GM12864 (cell line): ENCODE measurements at regions not wholly inside any gene's neighbourhood (a gene's known extent, or its start where the extent isn't known, plus 50 kb on each side); places are given as distances from the start of the nearest gene placed in this dataset.

Source experiments
- DNase-seq: peaks from one replicate; pipeline ENCODE4 v3.0.0-alpha.2; 2011; ENCODE audit warnings: low read depth
- H3K4me3 ChIP-seq: 2 replicates; pipeline ENCODE4 v1.5.1; 2011; ENCODE audit warnings: mild to moderate bottlenecking, low read depth, low read length, control low read depth
- CTCF ChIP-seq: IDR thresholded peaks from 2 replicates; pipeline ENCODE4 v1.5.1; 2011; ENCODE audit warnings: low read depth, mild to moderate bottlenecking, moderate library complexity, low read length, control low read depth, inconsistent platforms; ENCODE audit errors: missing control alignments

GRCh38 chr10:131621784-131622624, 278.8 kb upstream of the PPP2R2D start:
- TF ChIP-seq CTCF = no peak
- no peak for DNase-seq
- H3K4me3 ChIP-seq = no peak overlapping the region

DNA sequence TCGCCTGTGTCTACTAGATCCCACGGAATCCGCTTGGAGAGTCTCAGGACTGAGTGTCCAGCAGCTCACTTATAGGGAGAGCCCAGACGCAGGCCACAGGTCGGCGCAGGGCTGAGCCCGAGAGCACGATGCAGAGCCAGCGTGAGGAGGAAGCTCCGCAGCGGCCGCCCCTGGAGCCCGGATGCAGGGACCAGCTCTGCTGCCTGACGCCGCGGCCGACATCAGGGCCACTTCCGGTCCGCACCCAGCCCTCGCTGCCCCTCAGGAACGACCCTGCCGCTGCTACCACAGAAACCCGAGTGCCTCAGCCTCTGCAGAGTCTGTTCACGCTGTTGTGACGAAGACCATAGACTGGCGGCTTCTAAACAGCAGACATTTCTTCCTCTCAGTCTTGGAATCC, 275.8 kb upstream of the PPP2R2D start:
- DNase-seq = no peak
- no peak for TF ChIP-seq CTCF
- H3K4me3 ChIP-seq = no peak overlapping the region

GRCh38 chr10:131626274-131626673, 274.5 kb upstream of the PPP2R2D start:
- no peak overlapping the region for H3K4me3 ChIP-seq
- no peak for TF ChIP-seq CTCF

DNA sequence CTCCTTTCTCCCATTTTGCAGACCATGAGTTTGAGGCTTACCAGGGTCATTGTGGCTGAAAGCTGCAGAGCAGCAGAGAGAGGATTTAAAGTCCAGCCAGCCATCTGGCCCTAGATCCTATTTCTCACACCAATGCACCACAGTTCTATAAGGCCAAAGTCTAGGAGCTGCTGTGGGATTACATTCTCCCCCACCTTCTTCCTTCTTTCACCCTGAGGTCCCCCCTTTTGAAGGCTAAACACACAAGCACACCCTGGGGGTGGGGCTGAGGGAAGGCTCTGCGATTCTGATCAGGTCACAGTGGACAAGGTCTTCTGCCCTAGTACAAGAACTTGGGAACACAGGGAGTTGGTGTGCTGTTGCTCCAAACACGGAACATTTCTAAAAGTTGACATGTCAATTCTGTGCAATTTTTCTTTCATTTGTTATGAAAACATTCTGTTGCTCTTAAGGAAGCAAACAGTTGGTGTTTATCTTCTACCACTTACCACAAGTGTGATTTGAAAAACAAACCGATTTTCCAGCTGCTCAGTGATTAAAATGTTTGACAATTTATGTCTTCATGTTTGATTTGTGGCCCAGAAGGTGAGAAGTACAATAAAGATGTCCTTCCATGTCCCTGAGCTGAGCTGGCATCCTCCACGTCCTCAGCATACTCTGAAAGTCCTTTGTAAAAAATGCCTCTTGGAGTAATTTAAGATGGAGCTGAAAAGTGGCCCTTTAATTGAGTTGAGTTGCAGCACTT, 271.6 kb upstream of the PPP2R2D start:
- no peak overlapping the region for H3K4me3 ChIP-seq
- TF ChIP-seq CTCF = no peak
- no peak for DNase-seq

More at GRCh38 chr10:131626274-131626673, 274.5 kb upstream of the PPP2R2D start:
- no peak for DNase-seq

DNA sequence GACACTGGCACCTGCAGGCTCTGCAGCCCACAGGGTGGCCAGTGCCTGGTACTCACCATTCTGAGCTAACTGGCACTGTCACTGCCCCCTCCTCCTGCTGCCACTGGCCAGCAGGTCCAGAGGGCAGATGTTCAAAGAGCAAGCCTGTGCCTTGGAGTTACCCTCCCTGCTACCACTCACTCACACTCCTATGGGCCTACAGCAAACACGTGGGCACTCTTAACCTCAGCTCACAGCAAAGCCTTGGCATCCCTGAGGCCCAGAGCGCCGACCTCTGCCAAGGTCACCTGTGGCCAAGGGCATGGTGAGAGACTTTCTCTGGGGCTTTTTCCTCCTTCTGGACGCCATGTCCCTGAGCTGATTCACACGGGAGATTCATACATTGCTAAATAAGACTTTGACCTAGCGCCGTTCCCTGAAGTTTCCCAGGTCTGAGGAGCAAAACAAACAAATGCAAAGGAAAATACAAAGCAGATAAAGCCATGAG, 270.0 kb upstream of the PPP2R2D start:
- no peak for TF ChIP-seq CTCF
- no peak for DNase-seq
- no peak overlapping the region for H3K4me3 ChIP-seq

DNA sequence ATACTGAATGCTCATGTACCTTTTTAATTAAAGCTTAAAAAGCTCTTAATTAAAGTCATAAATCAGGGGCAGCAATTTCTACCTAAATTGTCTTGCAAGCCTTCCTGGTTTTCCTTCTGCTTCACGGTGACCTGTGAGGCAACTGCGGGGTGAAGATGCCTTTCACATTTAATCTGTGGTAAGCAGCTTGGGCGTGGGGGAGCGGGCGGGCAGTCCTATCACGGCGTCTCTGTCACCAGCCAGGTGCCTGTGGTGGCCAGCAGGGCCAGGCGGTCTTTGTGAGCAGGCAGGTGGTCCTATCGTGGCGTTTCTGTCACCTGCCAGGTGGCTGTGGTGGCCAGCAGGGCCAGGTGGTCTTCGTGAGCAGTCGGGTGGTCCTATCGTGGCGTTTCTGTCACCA, 269.2 kb upstream of the PPP2R2D start:
- no peak for DNase-seq
- H3K4me3 ChIP-seq = no peak overlapping the region
- TF ChIP-seq CTCF = no peak
